ENCODE measurements at regions not wholly inside any gene's neighbourhood (a gene's known extent, or its start where the extent isn't known, plus 50 kb on each side); places are given as distances from the start of the nearest gene placed in this dataset.

GRCh38 chr10:9301554-9301953 is 1247.1 kb downstream of the GATA3 start:
- ATAC-seq (no peak), DNase-seq (ENCODE audit: low read depth, low spot score) (no peak)
- Histone ChIP-seq H3K4me3 (replicated peaks in 1 of 2; ENCODE audit: low read depth in 1 of 2, low read length in 2 of 2) (no peak overlapping the region), H4K20me1 (ENCODE audit: insufficient read depth) (no peaks in the 10 kb centered on the region), H2AFZ (ENCODE audit: low read depth, low read length, poor library complexity, severe bottlenecking) (no peak overlapping the region), H3K9me3 (ENCODE audit: control insufficient read depth in 1 of 2, insufficient read depth in 1 of 2, low read depth in 1 of 2, low read length in 2 of 2) (no peaks in the 10 kb centered on the region), H3K9ac (ENCODE audit: low read length) (no peak overlapping the region), H3K9me2 (ENCODE audit: insufficient read depth) (no peaks in the 10 kb centered on the region), H3K79me2 (ENCODE audit: insufficient read depth, low read length) (no peaks in the 10 kb centered on the region), H3K4me1 (ENCODE audit: control insufficient read depth in 1 of 2, insufficient read depth in 2 of 2, low read length in 2 of 2) (no peaks in the 10 kb centered on the region), H3K36me3 (ENCODE audit: control insufficient read depth in 1 of 2, insufficient read depth in 2 of 2, low read length in 2 of 2) (no peaks in the 10 kb centered on the region), H3K27ac (ENCODE audit: low read depth, low read length) (no peak overlapping the region), H3K4me2 (ENCODE audit: low read length) (no peak overlapping the region), H3K27me3 (ENCODE audit: insufficient read depth, low read length) (no peaks in the 10 kb centered on the region)
- intact Hi-C loops (cut with micrococcal nuclease), result loop anchor here (10.0 kb wide), 1 partner anchor 1617 kb away; no protein-coding TSS in a partner anchor
- BruUV-seq (replicated peaks), result no TSS peak
- ChIA-PET CTCF (no interaction called here), POLR2A (no interaction called here), RAD21 (ENCODE audit: low non-redundant PET in 1 of 2, low total read pairs in 2 of 2, uncharacterized antibody in 2 of 2, unreplicated experiment in 2 of 2) (no interaction called here)
- TF ChIP-seq MAX (IDR thresholded peaks at IDR 0.05) (no peak), JUND (IDR thresholded peaks at IDR 0.05) (no peak), ZNF274 (IDR thresholded peaks at IDR 0.05; ENCODE audit: low read depth, low read length) (no peak), ZBTB33 (IDR thresholded peaks at IDR 0.05; ENCODE audit: extremely low read depth, insufficient replicate concordance, low read length) (no peak), ATF3 (IDR thresholded peaks at IDR 0.05) (no peak), REST (IDR thresholded peaks at IDR 0.05; ENCODE audit: low read depth) (no peak)

All from HCT116 (cell line).